Activated CD8-positive, alpha-beta memory T cell treated with anti-CD3 and anti-CD28 coated beads for 1 hour (primary cell): ENCODE measurements at regions not wholly inside any gene's neighbourhood (a gene's known extent, or its start where the extent isn't known, plus 50 kb on each side); places are given as distances from the start of the nearest gene placed in this dataset.
"Not testable (repeated sequence)": the region's sequence is repeated elsewhere in the genome, so short reads cannot be mapped to it uniquely, and the experiment has no call there.

Experiments used
- DNase-seq, 2 donors: peaks; one replicate each; pipeline ENCODE4 v3.0.0-alpha.2; 2020; ENCODE audit warnings: low read depth in 1 of 2; ENCODE audit errors: extremely low read depth in 1 of 2

GRCh38 chr2:195117011-195117410, 540.0 kb upstream of the SLC39A10 start:
- DNase-seq: no peak

- no peak for DNase-seq
Observed at GRCh38 chr2:195115738-195116137, 541.3 kb upstream of the SLC39A10 start.

- no peak for DNase-seq
Observed at GRCh38 chr2:195108182-195108581, 548.8 kb upstream of the SLC39A10 start.

- no peak for DNase-seq
Observed at GRCh38 chr2:195106681-195107380, 550.2 kb upstream of the SLC39A10 start.

GRCh38 chr2:195105581-195105980, 551.4 kb upstream of the SLC39A10 start:
- DNase-seq: no peak

GRCh38 chr2:195094330-195094729, 562.7 kb upstream of the SLC39A10 start:
- no peak for DNase-seq

GRCh38 chr2:195092341-195092740, 564.7 kb upstream of the SLC39A10 start:
- no peak for DNase-seq

GRCh38 chr2:195072806-195073205, 584.2 kb upstream of the SLC39A10 start:
- not testable (repeated sequence) for DNase-seq

- DNase-seq: no peak
Observed at GRCh38 chr2:195057001-195057400, 600.0 kb upstream of the SLC39A10 start.

- DNase-seq: no peak
Observed at GRCh38 chr2:195055996-195056395, 601.0 kb upstream of the SLC39A10 start.

- no peak for DNase-seq
Observed at GRCh38 chr2:195051401-195051800, 605.6 kb upstream of the SLC39A10 start.

- no peak for DNase-seq
Observed at GRCh38 chr2:195049372-195050031, 607.5 kb upstream of the SLC39A10 start.

GRCh38 chr2:195047955-195048354, 609.1 kb upstream of the SLC39A10 start:
- no peak for DNase-seq

GRCh38 chr2:195044801-195045200, 612.2 kb upstream of the SLC39A10 start:
- no peak for DNase-seq

- DNase-seq: no peak
Observed at GRCh38 chr2:195038153-195038552, 618.9 kb upstream of the SLC39A10 start.

- no peak for DNase-seq
Observed at GRCh38 chr2:195037045-195037444, 620.0 kb upstream of the SLC39A10 start.

GRCh38 chr2:195031411-195031810, 625.6 kb upstream of the SLC39A10 start:
- no peak for DNase-seq

GRCh38 chr2:195029804-195030654, 627.0 kb upstream of the SLC39A10 start:
- no peak for DNase-seq

- no peak for DNase-seq
Observed at GRCh38 chr2:195027947-195028346, 629.1 kb upstream of the SLC39A10 start.

GRCh38 chr2:195026261-195026660, 630.8 kb upstream of the SLC39A10 start:
- DNase-seq: no peak

GRCh38 chr2:195022508-195022830, 634.6 kb upstream of the SLC39A10 start:
- no peak for DNase-seq
